GM19035 (cell line): ENCODE measurements at regions not wholly inside any gene's neighbourhood (a gene's known extent, or its start where the extent isn't known, plus 50 kb on each side); places are given as distances from the start of the nearest gene placed in this dataset.

Source experiments
- ATAC-seq: cut with Tn5 transposase; IDR thresholded peaks from one replicate; pipeline ENCODE4 v1.9.1; 2021; ENCODE audit not compliant: unreplicated experiment

GRCh38 chr15:35723120-35723847, 177.3 kb upstream of the DPH6 start:
- ATAC-seq: no peak

- no peak for ATAC-seq
Measured at GRCh38 chr15:35723852-35724251, 177.9 kb upstream of the DPH6 start.

- no peak for ATAC-seq
Measured at GRCh38 chr15:35724626-35725025, 178.7 kb upstream of the DPH6 start.

GRCh38 chr15:35725353-35725752, 179.4 kb upstream of the DPH6 start:
- ATAC-seq: no peak

GRCh38 chr15:35727627-35728026, 181.7 kb upstream of the DPH6 start:
- ATAC-seq: no peak

GRCh38 chr15:35728219-35728940, 182.4 kb upstream of the DPH6 start:
- no peak for ATAC-seq

GRCh38 chr15:35736150-35736549, 190.2 kb upstream of the DPH6 start:
- ATAC-seq: no peak

GRCh38 chr15:35737441-35737840, 191.5 kb upstream of the DPH6 start:
- ATAC-seq: no peak

GRCh38 chr15:35738370-35738769, 192.4 kb upstream of the DPH6 start:
- no peak for ATAC-seq

GRCh38 chr15:35740761-35741160, 194.8 kb upstream of the DPH6 start:
- no peak for ATAC-seq

GRCh38 chr15:35741395-35741794, 195.4 kb upstream of the DPH6 start:
- no peak for ATAC-seq

- no peak for ATAC-seq
Measured at GRCh38 chr15:35741881-35742280, 195.9 kb upstream of the DPH6 start.

- ATAC-seq: no peak
Measured at GRCh38 chr15:35743321-35743720, 197.4 kb upstream of the DPH6 start.

GRCh38 chr15:35746121-35746520, 200.2 kb upstream of the DPH6 start:
- no peak for ATAC-seq

- ATAC-seq: no peak
Measured at GRCh38 chr15:35748105-35748504, 202.1 kb upstream of the DPH6 start.

GRCh38 chr15:35750051-35750450, 204.1 kb upstream of the DPH6 start:
- ATAC-seq: no peak

GRCh38 chr15:35751413-35752133, 205.6 kb upstream of the DPH6 start:
- ATAC-seq: peak; percentile 86

- ATAC-seq: no peak
Measured at GRCh38 chr15:35752134-35752466, 206.1 kb upstream of the DPH6 start.

- no peak for ATAC-seq
Measured at GRCh38 chr15:35753486-35753885, 207.5 kb upstream of the DPH6 start.

- no peak for ATAC-seq
Measured at GRCh38 chr15:35755237-35755802, 209.4 kb upstream of the DPH6 start.

GRCh38 chr15:35756623-35757022, 210.7 kb upstream of the DPH6 start:
- ATAC-seq: no peak

GRCh38 chr15:35757361-35757760, 211.4 kb upstream of the DPH6 start:
- no peak for ATAC-seq
